HUDEP-2 (cell line): ENCODE measurements at regions not wholly inside any gene's neighbourhood (a gene's known extent, or its start where the extent isn't known, plus 50 kb on each side); places are given as distances from the start of the nearest gene placed in this dataset.
"Not testable (repeated sequence)": the region's sequence is repeated elsewhere in the genome, so short reads cannot be mapped to it uniquely, and the experiment has no call there.

Experiments used
- DNase-seq, 76 experiments: peaks; one replicate each; lab custom pipeline; 2025; ENCODE audit not compliant: unreplicated experiment in 76 of 76; lab: John Stamatoyannopoulos, UW

DNA sequence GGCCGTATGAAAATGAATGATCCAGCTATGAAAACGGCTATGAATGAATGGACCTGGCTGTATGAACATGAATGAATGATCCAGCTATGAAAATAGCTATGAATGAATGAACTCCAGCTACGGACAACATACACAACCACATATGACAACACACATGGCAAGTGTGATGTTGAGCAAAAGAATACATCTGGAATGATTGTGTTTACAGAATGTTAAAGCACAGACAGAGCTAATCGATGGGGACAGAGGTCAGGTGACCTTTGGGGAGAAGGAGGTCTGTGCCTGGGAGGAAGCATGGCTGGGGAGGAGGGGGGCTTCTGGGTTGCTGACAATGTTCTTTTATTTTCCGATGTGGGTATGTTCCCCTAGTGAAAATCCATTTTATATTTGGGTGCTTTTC is 174.0 kb upstream of the WSCD1 start:
- DNase-seq = no peak

DNA sequence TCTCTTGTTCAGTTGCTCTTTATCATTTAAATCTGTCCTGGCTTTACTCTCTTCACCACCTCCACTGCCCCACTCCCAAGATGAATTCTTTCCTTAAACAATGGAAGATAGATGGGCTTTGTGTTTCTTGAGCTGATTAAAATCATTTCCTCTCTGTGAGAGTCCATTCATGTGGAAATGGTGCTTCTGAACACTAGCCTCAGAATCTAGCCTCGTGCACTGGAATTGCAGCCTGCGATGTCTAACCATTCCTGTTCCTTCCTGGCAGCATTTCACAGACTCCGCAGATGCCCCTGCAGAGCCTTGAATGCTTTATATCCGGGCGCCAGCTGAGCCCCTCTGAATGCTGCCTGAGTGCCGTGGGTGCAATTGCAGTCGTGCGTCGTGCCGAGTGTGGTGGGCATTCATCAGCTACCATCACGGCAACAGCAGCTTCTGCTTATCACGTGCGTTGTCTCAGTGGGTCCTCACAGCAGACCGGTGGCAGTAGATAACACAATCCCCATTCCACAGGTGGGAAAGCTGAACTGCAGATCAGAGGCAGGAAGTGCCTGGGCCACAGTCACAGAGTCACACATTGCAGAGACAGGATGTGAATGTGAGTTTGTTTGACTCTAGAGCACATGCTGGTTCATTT is 172.8 kb upstream of the WSCD1 start:
- no peak for DNase-seq

DNA sequence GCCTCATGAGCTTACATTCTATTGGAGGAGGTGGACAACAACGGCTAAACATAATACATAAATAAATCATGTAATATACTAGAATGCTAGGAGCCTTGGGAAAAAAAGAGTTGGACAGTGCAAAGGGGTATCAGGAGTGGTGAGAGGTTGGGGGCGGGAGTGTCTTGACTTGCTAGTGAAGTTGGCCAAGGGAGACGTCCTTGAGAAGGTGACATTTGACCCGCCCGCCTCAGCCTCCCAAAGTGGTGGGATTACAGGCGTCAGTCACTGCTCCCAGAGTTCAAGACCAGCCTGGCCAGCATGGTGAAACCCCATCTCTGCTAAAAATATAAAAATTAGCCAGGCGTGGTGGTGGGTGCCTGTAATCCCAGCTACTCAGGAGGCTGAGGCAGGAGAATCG is 172.2 kb upstream of the WSCD1 start:
- DNase-seq = not testable (repeated sequence)

DNA sequence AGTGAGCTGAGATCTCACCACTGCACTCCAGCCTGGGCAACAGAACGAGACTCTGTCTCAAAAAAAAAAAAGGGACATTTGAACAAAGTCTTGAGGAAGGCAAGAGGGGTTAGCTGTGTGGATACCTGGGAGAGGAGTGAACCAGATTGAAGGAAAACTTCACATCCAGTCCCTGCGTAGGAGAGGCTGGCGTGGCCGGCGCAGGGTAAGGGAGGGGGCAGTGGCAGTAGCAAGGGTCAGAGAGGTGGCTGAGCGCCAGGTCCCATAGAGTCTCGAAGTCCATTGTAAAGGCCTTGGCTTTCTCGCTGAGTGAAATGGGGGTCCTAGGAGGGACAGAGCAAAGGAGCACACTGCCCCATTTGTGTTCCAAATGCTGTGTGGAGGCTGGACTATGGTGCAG is 171.8 kb upstream of the WSCD1 start:
- no peak for DNase-seq

DNA sequence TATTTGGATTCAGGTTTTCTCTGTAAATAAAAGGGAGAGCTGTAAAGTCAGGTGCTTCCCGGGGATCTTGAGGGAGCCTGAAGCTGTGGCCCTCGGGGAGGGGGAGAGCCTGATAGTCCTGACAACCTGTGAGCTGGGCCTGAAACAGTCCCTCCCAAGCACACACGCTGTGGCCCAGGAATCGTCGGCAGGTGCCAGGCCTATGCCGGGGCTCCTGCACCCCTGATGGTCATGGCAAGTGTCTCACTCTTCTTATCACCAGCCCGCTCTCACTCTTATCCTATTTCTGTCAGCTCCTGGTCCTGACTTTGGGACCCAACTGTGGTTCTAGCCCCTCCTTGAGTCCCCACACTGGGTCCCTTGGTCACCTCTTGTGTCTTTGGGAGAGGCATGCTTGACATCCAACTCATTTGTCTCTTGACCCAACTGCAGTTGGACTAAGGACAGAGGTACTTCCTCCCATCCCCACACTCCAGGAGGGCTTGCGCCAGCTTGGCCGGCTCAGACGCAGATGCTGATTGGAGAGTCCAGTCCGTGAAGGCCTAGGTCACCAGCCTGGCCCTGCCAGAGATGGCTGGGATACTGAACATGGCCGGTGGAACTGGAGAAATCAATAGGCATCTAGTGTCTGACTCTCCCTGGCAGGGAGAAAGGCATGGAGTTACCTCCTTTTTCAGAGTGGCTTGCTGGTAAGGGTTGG is 170.5 kb upstream of the WSCD1 start:
- DNase-seq = no peak

DNA sequence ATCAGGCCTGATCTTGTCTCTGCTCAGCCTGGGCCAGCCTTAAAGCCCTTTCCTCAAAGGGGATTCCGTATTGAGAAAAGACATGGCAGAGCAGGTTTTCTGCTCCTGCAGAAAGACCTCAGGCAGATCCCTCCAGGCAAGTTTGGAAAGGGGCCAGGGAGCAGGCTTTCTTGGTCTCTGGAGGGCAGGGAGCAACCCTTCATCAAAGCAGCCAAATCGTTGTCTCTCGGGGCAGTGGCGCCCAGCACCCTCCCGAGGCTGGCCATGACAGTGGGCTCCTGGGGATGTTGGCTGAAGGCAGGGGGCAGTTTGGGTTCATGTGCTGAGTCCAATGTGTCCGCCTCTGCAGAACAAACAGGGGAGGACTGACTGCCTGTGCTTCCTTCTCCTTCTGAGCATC is 168.4 kb upstream of the WSCD1 start:
- DNase-seq = no peak

DNA sequence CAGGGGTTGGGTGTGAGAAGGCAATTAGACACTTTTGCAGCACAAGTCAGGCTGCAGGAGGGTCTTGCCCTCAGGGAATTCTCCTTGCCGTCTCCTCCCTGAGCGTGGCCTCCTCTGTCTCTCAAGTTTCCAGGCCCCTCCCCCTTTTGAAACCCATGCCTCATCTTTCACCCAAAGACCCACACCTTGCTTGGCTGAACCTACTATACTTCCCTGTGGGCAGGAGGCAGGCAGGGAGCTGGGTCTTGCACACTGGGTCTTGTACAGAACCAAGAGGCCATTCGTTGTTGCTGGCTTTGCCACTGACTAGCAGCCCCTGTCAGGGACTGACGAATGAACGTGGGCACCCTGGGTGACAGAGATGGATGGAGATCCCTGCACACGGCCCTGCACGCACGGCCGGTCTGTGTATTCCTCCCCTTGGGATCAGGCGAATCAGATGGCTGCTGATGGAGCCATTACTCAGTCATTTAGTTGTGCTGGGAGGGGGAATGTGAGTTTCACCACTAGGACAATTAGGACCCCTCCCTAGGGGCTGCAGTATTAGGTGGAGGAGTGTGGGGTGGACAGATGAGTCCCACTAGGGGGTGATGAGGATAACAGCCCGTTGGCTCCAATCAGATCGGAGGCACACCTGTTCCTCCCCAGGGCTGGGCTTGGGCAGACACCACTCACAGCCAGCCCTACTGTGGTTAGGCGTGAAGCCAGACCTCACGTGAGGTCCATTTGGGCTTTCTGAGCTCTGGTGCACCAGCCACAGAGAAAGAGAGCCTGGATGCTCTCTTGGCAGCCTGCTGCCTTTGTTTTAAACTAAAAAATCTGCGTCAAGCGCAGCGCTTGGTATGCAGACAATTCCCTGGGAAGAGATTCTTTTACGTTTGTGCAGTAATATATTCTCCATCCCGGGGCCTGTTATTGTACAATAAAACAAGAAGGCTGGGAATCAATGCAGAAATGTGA is 167.7 kb upstream of the WSCD1 start:
- DNase-seq = no peak

DNA sequence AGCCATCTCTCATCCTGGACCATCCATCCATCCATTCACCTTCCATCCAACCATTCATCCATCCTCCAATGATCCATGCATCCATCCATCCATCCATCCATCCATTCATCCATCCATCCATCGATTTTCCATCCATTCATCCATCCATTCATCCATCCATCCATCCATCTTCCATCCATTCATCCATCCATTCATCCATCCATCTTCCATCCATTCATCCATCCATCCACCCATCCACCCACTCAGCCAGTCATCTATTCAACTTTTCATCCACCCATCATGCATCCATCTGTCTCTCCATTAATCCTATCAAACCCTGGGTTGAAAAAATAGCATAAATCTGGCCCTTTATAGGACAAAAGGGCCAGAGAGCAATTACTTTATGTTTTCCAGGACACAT is 158.3 kb upstream of the WSCD1 start:
- no peak for DNase-seq

DNA sequence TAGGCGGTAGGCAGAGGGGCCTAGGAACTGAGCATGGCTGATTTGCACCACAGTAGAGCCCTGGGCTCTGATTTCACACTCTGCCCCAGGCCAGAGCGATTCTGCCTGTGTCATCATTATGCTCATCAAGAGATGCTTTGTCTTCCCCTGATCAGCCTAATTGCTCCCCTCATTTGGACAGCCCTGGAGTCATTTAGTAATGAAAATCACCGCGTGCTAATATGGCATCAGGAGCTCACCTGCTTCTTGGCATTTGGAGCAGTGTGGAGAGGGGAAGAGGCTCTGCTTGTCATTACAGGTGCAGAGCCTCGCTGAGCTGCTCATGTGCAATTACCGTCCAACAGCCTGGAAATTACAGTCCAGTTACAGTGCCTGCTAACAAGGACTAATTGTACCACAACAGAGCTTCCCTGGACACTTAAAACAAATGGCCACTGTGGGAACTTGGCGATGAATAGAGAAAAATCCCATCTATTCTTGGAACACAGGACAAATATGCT is 157.1 kb upstream of the WSCD1 start:
- DNase-seq = no peak

DNA sequence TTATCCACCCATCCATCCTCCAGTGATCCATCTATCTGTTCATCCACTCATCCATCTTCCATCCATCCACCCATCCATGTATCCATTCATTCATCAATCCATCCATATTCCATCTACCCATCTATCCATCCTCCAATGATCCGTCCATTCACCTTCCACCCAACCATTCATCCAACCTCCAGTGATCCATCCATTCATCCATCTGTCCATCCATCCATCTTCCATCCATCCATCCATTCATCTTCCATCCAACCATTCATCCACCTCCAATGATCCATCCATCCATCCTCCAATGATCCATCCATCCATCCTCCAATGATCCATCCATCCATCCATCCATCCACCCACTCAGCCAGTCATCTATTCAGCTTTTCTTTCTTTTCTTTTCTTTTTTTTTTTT is 156.5 kb upstream of the WSCD1 start:
- DNase-seq = no peak

DNA sequence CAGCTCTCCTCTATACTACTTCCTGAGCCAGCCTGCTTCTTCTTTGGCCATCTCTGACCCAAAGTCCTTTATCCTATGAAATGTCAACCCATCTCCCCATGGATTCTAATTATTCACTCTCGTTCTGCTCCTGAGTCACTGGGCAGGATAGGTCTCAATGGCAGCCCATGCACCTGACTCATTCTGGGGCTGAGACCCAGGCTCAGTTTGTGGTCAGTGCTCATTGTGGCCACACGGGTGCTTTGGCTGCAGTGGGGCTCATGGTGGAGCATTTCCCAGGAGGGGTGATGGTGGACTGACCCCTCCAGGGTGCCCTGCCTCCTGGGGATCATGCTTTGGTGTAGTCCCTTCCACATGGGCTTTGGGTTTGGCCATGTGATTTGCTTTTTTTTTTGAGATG is 154.8 kb upstream of the WSCD1 start:
- no peak for DNase-seq

DNA sequence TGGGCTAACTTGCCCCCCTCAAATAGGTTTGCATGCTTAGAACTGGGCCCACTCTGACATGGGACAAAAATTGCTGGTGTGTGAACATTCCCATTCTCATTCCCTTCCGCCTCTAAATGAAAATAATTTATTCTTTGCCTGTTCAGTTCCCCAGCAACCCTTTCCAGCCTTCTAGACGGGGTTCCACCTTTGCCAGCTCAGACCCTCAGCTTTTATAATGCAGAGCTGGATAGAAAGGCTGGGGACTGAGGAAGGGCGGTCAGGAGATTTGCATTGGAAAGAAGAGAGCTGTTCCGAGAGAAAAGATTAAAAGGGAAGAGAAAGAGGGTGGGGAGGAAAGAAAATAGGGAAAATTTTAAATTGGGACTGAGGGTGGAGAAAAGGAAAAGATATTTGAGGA is 151.1 kb upstream of the WSCD1 start:
- DNase-seq = no peak

DNA sequence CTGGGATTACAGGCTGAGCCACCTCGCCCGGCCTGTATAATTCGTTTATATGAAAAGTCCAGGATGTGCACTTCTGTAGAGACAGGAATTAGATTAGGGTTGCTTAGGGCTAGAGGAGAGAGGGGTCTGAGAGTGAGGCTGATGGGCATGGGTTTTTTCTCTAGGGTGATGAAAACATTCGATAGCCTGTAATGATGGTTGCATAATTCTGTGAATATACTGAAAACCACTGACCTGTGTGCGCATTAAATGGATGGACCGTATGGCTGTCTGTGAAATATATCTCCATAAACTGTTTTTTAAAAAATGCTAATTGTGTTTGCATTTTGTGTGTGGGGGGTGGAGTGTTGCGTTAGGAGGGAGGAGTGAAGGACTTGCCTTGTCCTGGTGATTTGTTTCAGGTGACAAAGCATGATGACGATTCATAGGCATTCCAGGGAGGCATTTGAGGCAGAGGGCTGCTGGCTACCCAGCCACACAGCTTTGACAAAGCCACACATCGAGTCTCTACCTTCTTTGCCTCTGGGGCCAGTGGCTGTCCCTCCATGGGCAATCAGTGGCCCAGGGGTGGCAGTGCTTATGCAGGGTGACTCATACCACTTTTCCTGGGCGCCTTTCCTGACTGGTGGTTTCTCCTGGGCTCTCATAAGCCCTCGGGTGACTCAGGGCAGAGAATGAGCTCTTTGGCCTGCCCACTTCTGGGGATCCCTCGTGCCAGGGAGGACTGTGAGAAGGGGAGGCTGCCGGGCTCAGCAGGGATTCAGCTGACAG is 148.5 kb upstream of the WSCD1 start:
- no peak for DNase-seq

DNA sequence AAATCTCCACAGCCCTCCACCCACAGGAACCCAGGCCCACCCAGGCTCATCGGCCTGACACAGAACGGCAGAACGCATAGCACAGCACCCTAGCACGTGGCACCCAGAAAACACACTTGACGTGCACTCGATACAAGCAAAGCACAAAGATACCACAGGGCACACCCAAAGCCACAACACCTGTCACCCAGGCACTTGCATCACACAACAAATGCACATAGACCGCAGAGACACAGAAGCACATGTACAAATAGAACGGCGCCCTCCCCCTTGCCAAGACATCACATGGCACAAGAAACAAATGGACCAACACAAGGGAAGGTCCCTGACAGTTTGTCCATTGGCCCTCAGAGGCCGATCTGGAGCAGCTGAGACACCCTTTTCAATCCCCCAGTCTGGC is 147.7 kb upstream of the WSCD1 start:
- DNase-seq = no peak

DNA sequence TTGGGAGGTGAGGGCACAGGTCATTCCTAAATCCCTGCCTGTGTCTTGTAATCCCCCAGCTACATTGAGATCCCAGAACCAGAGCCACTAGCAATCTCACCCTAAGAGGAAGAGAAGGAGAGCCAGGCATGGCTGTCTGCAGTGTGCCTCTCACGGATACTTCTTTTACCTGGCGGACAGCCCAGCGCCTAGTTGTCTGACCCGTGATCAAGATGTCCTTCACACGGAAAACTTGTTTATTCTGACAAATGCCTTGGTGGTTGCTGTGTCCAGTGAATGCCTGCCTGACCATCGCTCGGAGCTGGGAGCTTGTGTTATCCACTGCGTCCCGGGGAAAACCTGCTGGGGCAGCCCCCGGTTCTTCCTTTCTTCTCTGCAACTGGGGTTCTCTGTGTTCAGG is 140.5 kb upstream of the WSCD1 start:
- DNase-seq = no peak

DNA sequence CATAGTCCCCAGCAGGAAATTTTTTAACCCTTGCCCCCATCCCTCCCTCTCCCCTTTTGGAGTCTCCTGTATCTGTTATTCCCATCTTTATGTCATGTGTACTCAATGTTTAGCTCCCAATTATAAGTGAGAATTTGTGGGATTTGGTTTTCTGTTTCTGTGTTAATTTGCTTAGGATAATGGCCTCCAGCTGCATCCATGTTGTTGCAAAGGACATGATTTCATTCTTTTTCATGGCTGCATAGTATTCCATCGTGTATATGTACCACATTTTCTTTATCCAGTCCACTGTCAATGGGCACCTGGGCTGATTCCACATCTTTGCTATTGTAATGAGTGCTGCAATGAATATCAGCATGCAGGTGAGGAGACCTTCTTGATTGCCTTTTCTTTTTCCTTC is 139.6 kb upstream of the WSCD1 start:
- not testable (repeated sequence) for DNase-seq

DNA sequence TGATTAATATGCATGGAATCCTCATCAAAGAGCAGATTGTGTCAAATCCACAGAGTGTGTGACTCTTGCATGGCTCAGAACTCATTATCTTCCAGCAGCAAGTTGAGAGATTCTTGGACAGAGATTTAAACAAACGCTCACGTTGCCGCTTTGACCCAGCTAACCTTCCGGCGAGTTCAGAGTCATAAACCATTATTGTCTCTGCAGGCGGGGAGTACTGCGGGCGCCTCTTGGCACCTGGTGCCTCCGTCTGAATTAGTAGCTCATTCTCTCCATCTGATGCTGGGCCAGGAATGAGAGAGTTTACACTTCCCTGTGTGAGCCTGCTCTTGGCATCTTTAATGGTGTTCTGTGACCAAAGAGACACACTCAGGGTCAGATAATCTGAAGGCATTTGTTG is 138.6 kb upstream of the WSCD1 start:
- DNase-seq = no peak

DNA sequence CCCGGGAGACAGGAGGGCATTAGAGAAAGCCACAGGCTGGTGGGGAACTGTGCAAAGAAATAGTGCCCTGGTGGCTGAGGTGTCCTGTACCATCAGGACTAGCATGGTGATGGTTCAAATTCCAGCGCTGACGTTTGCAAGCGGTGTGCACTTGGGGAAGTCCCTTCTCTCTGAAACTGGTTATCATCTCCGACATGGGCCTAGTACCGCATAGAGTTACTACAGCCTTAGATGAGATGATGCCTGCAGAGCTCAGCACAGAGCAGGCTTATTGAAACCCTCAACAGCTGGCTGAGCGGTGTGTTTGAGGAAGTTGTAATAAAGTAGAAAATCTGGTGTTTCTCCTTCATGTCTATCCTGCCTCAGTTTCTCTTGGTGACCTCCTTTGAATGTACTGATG is 136.7 kb upstream of the WSCD1 start:
- no peak for DNase-seq

DNA sequence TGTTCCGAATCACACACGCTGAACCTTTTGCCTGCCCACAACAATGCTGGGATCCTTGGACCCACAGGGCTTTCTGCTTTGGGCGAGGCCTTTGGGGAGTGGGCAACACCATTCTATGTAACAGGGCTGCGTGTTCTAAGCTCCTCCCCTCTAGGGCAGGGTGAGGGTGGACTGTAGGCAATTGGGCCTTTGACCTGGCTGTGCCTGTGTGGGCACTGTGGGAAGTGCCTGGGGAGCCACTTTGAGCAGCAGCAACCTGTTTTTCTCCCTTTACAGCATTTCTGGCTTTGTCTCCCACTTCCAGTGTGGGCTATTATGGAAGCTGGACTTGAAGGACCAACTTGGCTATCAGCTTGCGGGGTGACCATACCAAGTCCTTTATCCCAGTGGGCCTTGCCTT is 128.9 kb upstream of the WSCD1 start:
- DNase-seq = no peak

DNA sequence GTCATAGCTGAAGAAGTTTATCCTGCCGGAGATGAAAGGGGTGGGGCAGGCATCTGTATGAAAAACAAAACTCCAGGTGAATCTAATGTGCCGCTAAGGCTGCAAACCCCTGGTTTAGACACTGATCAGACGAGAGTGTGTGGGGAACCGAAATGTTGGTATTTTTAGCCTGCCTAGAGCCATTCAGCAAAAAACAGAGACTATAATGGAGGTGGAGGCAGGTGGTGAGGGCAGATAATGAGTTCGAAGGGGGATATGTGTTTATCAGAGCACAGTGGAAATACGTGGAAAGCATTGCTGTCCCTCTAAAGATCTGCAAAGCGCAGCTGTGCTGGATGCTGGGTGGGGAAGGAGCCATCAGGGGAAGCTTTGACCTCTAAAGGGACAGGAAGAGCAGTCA is 127.5 kb upstream of the WSCD1 start:
- DNase-seq = peak in 20 of 76 experiments; percentile 1 to 49 (median 12)

DNA sequence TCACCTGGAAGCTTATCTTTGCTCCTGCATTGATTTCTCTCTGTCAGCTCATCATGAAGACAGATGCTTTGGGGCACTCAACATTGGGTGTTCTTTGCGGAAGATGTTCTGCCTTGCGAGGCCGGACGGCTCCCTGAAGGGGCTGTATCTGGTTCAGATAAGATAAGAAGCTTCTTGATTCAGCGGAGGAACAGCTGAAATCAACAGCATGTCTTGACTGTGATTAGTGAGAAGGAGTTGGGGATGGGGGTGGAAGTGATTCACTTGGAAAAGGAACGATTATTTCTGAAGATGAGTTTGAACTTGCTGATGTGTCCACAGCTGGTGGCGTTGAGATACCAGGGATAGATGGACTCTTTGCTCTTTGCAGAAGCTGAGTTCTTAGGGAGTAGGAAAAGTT is 126.9 kb upstream of the WSCD1 start:
- DNase-seq = peak in 3 of 76 experiments; percentile 3 to 13 (median 11)
